ENCODE measurements at regions not wholly inside any gene's neighbourhood (a gene's known extent, or its start where the extent isn't known, plus 50 kb on each side); places are given as distances from the start of the nearest gene placed in this dataset.

DNA sequence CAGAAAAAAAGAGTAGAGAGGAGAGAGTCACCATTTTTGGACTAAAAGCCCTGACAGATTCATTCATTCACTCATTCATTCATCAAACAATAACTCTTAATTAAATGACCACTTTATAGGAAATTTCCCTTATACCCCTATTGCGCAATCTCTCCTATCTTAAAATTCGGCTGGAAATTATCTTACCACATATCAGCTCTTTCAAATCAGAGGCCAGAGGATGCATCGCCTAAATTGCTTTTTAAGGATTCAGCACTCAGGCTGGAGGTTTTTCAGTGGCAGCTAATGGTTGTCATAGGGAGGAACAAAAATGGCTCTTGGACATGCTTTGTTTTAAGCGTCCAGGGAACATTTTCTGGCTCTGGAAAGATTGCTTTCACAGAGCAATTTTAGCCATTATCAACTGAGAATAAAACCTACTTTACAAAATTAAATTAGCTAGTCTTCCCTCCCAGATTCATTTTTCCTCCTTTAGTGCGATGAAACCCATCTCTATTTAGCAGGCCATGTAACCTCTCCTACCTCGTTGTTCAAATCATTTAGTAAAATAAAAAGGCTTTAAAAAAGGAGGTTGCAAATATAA is 115.2 kb downstream of the OLFM4 start:
- DNase-seq (ENCODE audit: low spot score): peak; percentile 9

DNA sequence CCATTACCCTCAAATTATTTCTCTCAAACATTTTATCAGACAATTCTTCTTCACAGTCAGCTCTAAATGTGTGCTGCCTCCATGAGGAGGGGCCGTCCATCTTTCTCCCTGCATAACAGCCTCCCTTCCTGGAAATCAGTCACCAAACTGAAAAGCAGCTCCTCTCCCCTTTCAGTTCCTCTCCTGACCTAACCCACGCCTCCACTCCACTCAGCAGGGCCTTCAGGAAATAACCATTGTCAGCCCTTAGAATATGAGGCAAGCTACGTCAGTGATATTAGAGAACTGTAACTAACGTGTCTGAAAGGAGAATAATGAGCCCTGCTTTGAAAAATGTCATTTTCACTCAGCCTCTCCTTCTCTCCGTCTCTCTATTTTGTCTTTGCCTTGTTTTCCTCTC is 116.2 kb downstream of the OLFM4 start:
- DNase-seq (ENCODE audit: low spot score): no peak

DNA sequence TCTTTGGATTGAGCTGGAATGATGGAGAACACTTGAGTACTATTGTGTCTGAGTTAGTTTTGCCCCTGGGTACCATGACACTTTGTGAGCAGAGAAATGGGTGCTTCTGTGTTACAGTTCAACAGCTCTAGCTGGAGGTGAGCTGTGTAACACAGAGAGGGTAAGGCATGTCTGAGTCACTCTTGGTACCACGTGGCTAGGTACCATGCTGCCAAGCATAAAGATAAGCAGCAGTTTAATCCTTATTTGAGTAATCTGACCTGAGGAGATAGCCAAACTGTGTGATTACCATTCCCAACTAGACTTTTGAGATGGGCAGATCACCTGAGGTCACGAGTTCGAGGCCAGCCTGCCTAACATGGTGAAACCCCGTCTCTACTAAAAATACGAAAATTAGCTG is 122.0 kb downstream of the OLFM4 start:
- DNase-seq (ENCODE audit: low spot score): no peak

DNA sequence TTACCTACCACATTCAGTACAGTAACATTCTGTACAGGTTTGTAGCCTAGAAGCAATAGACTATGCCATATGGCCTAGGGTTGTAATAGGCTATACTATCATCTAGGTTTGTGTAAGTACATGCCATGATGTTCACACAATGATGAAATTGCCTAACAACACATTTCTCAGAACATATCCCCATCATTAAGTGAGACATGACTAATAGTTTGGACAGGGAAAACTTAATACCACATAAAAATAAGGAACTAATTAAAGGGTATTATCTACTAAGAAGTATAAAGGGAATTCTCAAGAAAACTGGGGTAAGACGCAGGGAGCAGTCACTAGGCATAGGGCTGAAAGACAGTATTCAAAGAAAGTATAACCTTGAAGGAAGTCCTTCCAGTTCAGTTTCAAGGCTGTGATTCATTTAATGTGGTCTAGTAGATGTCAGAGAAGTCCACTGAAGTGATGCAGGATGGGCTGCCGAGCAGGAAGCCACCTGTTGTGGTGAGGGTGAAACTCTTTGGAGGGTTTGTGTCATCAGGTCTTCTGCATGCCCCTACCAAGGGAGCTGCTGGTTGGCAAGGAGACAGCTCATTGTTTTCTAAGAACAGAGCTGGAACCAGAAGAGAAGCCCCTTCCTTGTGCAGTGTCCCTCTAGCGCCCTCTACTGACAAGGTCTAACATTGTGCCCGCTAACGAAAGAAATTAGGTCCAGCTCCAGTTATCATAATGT is 122.9 kb downstream of the OLFM4 start:
- DNase-seq (ENCODE audit: low spot score): peak; percentile 45

DNA sequence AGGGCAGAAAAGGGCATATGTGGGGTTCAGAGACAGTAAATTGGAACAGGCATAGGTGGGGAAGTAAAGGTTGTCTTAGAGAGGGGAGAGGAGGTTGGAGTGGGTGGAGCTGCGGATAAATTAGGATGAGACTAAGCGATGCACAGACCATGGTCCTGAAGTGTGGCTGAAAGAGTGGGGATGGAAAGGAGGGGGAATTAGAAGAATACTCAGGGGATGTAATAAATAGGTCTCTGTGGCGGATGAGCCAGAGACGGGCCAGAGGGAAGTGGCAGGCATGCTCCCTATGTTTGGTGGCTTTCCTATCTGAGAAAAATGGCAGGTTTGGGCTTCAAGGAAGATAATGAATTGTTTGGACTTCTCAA is 123.4 kb downstream of the OLFM4 start:
- DNase-seq (ENCODE audit: low spot score): no peak

DNA sequence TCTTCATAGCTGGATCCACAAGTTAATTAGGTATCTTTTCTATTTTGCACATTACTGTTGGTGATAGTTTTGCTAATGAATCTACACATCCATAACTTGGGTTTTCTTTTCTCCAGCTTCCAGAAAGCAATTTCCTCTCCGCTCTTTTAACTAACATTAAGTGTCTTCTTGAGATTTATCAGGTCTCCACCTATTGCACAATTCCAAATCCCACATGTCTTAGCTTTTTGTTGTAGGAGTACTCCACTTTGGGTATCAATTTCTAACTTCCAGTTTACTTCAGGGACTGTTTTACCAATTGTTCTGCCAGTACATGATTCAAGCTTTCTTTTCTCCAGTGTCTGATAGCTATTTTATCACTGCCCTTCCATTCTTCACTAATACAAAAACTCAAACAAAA is 129.6 kb downstream of the OLFM4 start:
- no peak for DNase-seq (ENCODE audit: low spot score)

DNA sequence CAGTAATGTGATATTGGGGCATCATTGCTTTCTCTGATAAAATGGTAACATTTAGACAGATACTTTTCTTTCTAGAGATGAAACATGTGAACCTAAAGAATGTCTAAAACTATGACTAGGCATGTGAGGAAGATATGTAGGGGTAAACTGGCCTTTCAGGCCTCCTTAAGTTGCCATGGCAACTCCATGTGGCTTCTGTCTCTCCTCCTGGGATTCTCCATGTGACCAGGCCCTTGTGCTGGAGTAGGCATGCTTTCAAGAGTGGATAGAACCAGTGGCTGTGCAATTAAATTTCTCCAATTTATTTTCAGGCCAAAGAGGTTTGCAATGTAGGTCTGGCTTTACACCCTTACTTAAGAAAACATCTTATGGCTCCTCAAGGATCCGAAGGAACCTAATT is 130.8 kb downstream of the OLFM4 start:
- DNase-seq (ENCODE audit: low spot score): peak; percentile 38

DNA sequence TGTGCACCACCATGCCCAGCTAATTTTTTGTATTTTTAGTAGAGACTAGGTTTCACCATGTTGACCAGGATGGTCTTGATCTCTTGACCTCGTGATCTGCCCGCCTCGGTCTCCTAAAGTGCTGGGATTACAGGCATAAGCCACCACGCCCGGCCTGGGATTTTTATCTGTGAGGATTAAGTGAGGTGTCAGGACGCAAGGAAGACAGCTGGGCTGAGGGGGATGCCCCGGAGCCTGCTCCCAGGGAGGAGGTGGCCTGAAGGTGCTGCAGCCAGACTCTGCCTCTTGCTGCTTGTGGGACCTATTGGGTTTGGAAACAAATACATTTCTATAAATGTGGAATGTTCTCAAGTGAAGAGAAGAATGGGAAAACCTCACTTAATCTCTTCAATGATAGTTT is 131.6 kb downstream of the OLFM4 start:
- no peak for DNase-seq (ENCODE audit: low spot score)

DNA sequence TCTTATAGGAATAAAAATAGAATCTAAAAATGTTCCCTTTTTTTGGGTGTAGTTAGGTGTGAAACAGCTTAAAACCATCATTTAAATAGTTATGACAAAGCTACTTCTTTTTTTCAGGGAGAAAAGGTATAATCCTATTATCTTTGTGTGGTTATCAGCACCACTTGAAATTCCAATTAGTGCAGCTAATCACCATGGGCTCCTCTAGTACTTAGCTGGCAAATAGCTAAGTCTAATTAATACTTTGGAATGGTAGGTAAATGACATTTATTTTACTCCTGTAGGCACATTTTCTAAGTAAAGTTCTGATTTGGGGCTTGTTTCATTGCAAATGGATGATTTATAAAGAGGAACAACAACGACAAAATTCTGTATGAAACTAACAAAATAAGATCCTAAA is 132.6 kb downstream of the OLFM4 start:
- no peak for DNase-seq (ENCODE audit: low spot score)

DNA sequence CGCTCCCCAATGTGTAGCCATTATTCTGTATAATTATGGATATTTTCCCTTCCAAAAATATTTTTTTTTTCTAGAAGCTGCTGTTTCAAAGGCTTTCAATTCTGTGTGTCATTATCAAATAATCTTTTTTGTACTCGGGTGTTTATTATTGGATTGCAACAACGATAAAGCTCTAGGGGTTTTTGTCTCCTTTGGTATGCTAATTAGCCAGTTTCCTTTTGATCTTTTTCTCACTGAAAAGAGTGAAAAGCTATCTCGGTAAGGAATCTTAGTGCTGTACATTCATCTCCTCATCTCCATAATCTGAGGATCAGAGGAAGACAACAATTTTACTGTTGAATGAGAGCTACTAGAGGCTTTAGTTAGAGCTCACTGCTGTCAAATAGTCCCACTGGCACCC is 136.6 kb downstream of the OLFM4 start:
- DNase-seq (ENCODE audit: low spot score): no peak

DNA sequence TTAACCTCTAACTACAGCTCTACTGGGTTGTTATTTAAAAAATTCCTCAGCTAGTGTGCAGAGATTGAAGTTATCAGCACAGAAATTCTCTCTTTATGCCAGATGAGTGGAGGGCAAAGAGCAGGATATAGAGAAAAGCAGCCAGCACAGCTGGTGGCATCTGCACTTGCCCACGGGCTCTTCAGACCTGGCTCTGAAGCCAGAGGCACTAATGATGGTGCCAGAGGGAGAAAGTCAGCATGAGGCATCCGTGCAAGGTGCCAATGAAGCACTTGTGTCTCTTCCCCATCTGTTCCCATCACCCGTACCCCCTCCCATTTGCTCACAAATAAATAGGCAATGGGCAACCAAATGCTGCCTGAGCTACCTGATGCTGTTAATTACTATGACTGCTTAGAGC is 138.9 kb downstream of the OLFM4 start:
- DNase-seq (ENCODE audit: low spot score): no peak

DNA sequence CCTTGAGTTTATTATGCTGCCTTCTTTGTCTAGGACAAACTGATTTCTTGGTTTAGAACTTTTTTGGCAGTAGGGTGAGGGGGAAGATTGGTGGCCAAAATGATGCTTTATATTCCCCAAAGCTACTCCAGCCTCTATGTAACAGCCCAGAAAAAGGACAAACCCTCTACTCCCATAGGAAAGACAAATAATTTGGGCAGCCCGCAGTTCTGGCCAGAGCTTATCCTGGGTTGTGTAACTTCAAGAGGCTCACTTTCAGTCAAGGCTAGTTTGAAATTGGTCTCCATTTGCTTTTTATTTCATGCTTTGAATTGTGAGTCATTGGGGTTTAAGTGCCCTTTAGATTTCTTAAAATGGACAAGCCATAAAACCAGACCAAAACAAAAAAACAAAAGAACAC is 142.3 kb downstream of the OLFM4 start:
- no peak for DNase-seq (ENCODE audit: low spot score)

DNA sequence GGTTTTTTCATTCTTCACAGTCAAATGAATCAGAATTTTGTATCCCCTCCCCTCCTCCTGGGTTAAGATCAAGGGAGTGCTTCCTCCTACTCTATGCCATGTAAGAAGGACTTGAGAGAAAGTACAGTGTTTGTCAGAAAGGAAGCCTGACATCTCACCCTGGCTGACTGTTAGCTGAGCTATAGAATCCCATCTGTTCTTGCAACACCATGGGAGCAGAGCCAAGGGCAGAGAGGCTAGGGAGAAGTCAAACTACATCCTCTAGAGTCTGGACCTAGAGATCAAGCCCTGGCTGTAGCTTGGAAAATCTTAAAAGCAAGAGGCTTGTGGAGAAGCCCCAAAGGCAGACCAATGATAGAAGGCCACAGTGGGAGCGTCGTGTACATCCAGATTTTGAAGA is 145.9 kb downstream of the OLFM4 start:
- DNase-seq (ENCODE audit: low spot score): no peak

DNA sequence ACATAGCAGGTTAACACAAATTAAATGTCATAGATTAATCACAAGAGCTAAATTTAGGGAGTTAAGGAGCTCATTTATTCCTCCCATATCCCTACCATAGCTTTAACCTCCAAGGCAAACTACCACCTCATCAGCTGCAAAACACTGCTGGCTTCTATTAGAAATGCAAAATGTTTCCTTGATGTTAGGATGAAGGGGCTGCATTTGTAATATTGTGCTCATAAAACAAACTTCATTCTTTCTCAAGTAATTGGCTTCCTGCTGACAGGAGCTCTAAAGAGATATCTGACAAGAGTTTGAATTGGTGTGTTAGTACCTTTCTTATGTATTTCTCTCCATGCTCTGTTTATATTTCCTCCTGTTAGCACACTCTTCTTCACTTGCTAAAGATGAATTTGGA is 152.1 kb downstream of the OLFM4 start:
- DNase-seq (ENCODE audit: low spot score): no peak

DNA sequence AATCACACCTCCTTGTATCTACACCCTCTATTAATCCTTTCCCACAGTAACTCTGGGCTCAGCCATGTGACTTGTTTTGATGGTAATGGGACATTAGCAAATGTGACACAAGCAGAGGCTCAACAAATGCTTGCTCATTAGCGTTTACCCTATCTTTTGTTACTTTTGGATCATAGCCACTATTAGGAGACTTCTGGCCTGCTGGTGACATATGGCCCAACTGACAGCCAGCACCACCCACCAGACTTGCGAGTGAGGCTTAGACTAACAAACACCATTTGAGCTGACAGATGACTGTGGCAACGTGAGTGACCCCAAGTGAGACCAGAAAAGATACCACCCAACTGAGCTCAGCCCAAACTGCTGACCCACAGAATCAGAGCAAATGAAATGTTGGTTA is 154.1 kb downstream of the OLFM4 start:
- no peak for DNase-seq (ENCODE audit: low spot score)

DNA sequence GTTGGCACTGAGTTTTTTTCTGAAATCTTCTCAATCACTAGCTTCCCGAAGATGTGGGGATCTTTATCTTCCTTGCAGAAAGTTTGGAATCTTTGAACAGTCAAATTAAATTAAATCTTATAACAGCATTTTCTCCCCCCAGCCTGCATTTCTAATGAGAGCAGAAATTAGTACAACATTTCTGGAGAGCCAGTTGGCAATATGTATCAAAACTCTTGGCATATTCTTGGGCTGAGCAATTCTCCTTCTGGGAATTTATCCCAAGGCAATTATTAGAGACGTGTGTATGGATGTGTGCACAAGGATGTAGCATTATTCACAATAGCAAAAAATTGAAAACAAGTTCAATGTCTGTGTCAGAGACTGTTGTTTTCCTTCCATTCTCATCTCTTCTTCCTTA is 159.5 kb downstream of the OLFM4 start:
- DNase-seq (ENCODE audit: low spot score): no peak

DNA sequence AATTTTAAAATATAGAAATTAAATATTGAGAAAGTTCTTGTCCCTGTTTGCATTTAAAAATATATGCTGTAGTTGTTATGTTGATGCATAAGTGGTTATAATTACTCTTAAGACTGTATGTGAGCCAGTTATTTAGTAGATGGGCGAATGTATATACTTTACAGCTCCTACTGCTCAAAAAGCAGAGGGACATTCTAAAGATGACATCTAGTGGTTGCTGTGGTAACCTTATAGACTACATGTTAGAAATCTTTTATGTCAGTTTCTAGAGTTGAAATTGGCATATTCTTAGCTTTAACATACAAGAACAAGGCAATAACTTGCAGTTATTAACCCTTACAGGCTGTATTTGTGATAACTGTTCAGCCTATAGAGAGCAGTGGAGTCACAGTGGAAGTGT is 160.5 kb downstream of the OLFM4 start:
- no peak for DNase-seq (ENCODE audit: low spot score)

DNA sequence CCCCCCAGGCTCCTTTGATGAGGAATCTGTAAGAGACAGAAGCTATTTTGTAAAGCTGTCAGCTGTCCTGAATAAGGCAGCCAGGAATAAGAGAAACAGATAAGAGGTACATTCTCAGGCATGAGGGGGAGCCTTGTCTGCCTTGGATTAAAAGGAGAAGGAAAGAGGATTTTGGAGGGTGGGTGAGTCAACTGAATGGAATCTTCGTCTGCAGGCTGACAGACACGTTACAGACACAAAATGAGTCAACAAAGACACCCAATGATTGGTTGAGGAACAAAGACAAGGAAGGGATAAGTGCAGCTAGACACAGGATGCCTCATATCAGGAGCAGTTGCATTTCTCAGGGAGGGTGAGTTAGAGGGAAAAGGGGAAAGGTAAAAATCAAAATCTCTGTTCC is 162.5 kb downstream of the OLFM4 start:
- DNase-seq (ENCODE audit: low spot score): no peak

DNA sequence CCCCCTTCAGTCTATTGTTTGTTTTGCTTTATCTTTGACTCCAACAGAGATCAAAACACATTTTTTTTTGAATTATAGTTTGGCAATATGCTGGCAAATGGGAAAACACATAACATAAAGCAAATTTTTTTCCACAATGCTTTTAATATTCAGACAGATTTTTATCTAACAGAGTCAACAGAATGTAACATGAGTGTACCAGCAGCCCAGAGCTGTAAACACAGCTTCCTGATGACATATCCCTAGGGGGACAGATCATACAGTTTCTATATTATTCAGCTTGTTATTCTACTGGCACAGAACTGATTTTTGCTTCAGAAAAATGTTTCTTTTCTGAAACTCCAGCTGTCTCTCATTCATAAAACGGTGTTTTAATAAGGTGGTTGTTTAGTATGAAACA is 168.8 kb downstream of the OLFM4 start:
- no peak for DNase-seq (ENCODE audit: low spot score)

DNA sequence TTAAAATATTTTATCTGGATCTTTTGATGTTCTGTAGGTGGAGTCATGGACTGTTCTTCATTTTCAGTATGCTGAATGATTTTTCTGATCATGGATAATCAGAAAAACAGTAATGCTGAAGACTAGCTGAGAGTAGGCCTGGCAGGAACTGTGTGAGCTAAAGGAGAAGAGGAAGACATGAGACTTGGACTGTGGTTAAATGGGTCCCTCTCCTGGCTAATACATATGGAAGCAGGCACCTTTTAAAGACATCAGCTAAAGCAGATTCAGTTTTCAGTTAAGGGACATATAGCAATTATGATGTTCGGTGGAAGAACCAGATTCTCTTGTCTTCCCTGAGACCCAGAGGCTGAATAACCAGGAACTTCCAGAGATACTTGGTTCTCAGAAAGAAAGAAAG is 169.4 kb downstream of the OLFM4 start:
- DNase-seq (ENCODE audit: low spot score): peak; percentile 18

DNA sequence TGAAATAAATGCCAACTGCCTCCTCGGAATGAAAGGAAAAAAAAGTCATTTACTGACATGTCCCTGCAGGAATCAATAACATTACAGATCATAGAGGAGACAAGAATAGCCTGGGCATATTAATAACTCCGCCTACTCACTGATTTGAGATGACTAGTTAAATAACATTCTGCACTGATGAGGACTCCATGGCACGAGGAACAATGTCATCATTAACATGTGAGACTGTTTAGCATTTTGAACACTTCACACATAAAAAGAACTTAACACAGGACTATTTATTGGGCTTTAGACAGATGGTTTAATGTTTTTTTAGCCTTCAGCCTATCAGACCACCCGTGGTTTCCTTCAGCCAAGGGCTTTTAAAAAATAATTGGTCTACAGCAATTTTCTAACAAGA is 170.1 kb downstream of the OLFM4 start:
- DNase-seq (ENCODE audit: low spot score): no peak

DNA sequence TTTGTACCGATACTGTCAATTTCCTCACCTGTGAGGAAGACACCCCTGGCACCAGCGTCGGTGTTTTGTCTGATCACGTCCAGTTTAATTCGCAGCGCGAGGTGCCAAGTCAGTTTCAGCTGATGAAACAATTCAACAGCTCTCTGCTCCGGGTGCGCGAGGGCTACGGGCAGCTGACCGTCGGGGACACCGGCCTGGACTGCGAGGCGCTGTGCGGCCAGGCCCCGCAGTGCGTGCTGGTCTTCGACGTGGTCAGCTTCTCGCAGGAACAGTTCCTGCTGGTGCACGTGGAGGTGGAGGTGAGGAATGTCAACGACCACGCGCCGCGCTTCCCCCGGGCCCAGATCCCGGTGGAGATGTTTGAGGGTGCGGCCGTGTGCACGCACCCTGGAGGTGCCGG is 171.5 kb downstream of the OLFM4 start:
- DNase-seq (ENCODE audit: low spot score): no peak

DNA sequence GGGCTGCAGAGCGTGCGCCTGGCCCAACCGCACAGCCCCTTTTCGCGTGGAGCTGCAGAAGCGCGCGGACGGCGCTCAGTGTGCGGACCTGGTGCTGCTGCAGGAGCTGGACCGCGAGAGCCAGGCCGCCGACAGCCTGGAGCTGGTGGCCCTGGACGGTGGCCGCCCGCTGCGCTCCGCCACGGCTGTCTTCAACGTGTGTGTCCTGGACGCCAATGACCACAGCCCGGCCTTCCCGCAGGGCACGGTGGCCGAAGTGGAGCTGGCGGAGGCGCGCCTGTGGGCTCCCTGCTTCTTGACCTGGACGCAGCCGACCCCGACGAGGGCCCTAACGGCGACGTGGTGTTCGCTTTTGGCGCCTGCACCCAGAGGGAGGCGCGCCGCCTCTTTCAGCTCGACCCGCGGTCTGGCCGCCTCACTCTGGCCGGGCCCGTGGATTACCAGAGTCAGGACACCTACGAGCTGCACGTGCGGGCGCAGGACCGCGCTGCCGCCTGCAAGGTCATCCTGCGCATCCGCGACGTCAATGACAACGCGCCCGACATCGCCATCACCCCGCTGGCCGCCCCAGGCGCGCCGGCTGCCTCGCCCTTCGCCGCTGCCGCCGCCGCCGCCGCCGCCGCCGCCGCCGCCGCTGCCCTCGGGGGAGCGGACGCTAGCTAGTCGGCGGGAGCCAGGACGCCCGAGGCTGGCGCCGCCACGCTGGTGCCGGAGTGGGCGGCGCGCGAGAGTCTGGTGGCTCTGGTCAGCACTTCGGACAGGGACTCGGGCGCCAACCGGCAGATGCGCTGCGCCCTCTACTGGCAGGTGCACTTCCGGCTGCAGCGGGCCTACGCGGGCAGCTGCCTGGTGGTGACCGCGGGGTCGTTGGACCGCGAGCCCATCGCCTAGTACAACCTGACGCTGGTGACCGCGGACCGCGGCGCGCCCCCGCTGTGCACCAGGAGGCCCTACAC is 172.2 kb downstream of the OLFM4 start:
- DNase-seq (ENCODE audit: low spot score): no peak

Measured in SK-N-DZ (cell line).